Right atrium auricular region (tissue), 2 donors: ENCODE measurements at regions not wholly inside any gene's neighbourhood (a gene's known extent, or its start where the extent isn't known, plus 50 kb on each side); places are given as distances from the start of the nearest gene placed in this dataset.

Source experiments
- DNase-seq: peaks from one replicate; pipeline ENCODE4 v3.0.0-alpha.2; 2019; ENCODE audit warnings: low spot score
- H3K27ac ChIP-seq, 2 donors: fragments of 200-600 bp; sonication (generic); 1 replicate in 1 of 2; 2 replicates in 1 of 2; pipeline ENCODE4 v1.5.1; 2016 to 2019
- H3K27me3 ChIP-seq, 2 donors: fragments of 200-600 bp; sonication (generic); one replicate each; pipeline versions ENCODE4 v1.5.1 to v1.6.0; 2017 to 2019
- H3K36me3 ChIP-seq: fragments of 200-600 bp; sonication (generic); one replicate; pipeline ENCODE4 v1.5.1; 2016
- H3K4me1 ChIP-seq, 2 donors: fragments of 200-600 bp; sonication (generic); one replicate each; pipeline versions ENCODE4 v1.5.1 to v1.6.0; 2017 to 2019
- H3K4me3 ChIP-seq, 2 donors: fragments of 200-600 bp; sonication (generic); 1 replicate in 1 of 2; 2 replicates in 1 of 2; pipeline ENCODE4 v1.5.1; 2017 to 2019; ENCODE audit warnings: mild to moderate bottlenecking in 1 of 2, moderate library complexity in 1 of 2
- H3K9me3 ChIP-seq, 2 donors: fragments of 200-600 bp; sonication (generic); one replicate each; pipeline ENCODE4 v1.5.1; 2019
- TF ChIP-seq, protein P1 (sequence below), 2 donors: fragments of 200-600 bp; sonication (generic); IDR thresholded peaks; one replicate each; pipeline ENCODE4 v1.5.1; 2019; ENCODE audit warnings: antibody characterized with exemption in 2 of 2

DNA sequence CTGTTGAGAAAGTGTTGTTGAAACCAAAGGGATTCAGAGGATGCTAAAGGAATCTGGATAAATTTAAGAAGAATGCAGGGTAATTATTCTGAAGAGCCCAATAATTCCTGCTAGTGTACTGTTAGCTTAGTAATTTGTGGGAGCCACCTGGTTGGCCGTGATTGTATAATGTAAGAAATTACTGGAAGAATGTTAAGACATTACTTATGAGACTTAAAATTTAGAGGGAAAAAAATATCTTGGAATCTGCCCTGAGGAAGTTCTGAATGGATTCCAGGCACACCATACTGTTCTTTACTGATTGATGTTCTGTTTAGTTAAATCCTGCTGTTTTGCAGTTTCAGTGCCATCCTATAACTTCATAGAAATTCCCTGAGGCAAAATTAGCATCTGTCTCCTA lies 155.0 kb upstream of the RHOBTB1 start:
- no peaks in the 10 kb centered on the region for H3K9me3 ChIP-seq
- DNase-seq: no peak
- no peaks in the 10 kb centered on the region for H3K4me1 ChIP-seq
- no peak overlapping the region for H3K27ac ChIP-seq
- H3K27me3 ChIP-seq: no peaks in the 10 kb centered on the region
- H3K36me3 ChIP-seq: no peaks in the 10 kb centered on the region
- H3K4me3 ChIP-seq: no peak overlapping the region
- TF ChIP-seq, protein P1, sequence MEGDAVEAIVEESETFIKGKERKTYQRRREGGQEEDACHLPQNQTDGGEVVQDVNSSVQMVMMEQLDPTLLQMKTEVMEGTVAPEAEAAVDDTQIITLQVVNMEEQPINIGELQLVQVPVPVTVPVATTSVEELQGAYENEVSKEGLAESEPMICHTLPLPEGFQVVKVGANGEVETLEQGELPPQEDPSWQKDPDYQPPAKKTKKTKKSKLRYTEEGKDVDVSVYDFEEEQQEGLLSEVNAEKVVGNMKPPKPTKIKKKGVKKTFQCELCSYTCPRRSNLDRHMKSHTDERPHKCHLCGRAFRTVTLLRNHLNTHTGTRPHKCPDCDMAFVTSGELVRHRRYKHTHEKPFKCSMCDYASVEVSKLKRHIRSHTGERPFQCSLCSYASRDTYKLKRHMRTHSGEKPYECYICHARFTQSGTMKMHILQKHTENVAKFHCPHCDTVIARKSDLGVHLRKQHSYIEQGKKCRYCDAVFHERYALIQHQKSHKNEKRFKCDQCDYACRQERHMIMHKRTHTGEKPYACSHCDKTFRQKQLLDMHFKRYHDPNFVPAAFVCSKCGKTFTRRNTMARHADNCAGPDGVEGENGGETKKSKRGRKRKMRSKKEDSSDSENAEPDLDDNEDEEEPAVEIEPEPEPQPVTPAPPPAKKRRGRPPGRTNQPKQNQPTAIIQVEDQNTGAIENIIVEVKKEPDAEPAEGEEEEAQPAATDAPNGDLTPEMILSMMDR (IDR thresholded peaks at IDR 0.05): no peak

DNA sequence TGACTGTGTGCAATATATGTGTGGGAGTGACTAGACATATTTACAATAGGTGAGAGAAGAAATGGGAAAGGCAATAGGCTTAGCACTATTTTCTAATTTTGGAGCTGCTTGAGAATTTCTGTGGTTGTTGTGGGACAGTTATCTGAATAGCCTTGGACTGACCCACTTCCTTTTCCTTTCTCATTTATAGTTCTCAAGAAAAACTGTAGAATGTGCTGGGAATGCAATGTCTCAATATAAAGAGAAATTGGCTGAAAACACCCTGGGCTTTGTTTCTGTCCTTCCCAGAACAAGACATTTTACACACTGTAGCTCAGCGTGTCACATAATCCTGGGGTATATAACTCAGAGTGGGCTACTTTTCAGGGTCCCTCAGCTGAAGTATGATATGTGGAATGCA lies 153.0 kb upstream of the RHOBTB1 start:
- Histone ChIP-seq H3K27me3 (no peaks in the 10 kb centered on the region), H3K4me3 (no peak overlapping the region), H3K9me3 (no peaks in the 10 kb centered on the region), H3K27ac (no peak overlapping the region), H3K4me1 (no peaks in the 10 kb centered on the region), H3K36me3 (no peaks in the 10 kb centered on the region)
- no peak for DNase-seq
- TF ChIP-seq, protein P1 (IDR thresholded peaks at IDR 0.05): no peak

DNA sequence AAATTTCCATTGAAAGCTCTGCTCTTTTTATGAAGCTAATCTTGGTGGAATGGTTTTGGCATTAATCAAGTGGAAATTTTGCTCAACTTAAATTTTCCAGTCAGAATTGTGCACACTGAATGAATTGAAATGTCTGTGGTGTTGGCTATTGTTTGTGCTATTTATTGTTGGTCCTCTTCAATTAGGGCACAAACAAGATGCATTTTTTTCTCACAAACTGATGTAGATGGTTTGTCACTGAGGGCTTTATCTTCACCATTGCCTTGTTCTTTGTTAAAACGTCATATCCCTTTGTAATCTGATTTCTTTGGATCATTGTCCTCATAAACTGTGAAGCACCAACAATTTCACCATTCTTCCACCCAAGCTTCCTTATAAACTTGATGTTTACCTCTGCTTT lies 152.1 kb upstream of the RHOBTB1 start:
- Histone ChIP-seq H3K36me3 (no peaks in the 10 kb centered on the region), H3K4me1 (no peaks in the 10 kb centered on the region), H3K27ac (no peak overlapping the region), H3K4me3 (no peak overlapping the region), H3K27me3 (no peaks in the 10 kb centered on the region), H3K9me3 (no peaks in the 10 kb centered on the region)
- TF ChIP-seq, protein P1 (IDR thresholded peaks at IDR 0.05): no peak
- DNase-seq: no peak

DNA sequence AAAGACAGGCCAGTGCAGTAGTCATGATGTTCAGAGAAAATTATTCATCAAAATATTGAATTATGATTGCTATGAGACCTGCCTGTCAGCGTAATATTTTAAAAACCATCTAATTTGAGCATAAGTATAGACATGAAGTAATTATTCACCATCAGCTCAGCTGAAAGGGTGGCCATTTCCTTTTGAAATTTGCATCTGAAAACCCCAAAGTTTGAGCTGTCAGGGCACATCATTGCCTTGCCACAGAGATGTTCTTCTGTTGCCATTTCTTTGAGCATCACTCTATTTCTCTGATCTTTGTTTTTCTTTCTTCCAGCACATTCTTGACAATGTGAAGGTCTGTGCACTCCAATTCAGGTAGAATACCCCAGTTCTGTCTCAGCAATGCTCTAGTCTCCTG lies 147.5 kb upstream of the RHOBTB1 start:
- no peak for DNase-seq
- TF ChIP-seq, protein P1 (IDR thresholded peaks at IDR 0.05): no peak
- no peak overlapping the region for H3K4me3 ChIP-seq
- no peaks in the 10 kb centered on the region for H3K27me3 ChIP-seq
- H3K36me3 ChIP-seq: no peaks in the 10 kb centered on the region
- no peak overlapping the region for H3K27ac ChIP-seq
- H3K9me3 ChIP-seq: no peaks in the 10 kb centered on the region
- no peaks in the 10 kb centered on the region for H3K4me1 ChIP-seq

DNA sequence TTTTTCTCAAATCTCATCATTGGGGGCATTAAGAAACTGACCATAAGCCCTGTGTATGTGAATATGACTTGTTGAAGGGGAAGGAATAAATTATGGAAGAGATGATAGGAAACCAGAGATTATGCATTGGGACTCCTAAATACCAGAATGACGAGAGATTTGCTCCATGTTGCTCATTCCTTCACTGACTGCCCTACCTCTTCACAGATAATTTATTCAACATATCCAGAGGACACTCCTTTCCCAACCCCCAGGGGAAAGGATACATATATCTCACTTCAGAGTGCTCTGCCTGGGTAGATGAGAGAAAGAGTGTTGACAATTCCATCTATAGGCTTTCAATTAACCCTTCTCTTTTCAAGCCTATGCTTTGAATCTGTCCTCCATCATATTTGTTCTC lies 145.3 kb upstream of the RHOBTB1 start:
- TF ChIP-seq, protein P1 (IDR thresholded peaks at IDR 0.05): no peak
- Histone ChIP-seq H3K27me3 (no peaks in the 10 kb centered on the region), H3K36me3 (no peaks in the 10 kb centered on the region), H3K9me3 (no peaks in the 10 kb centered on the region), H3K4me3 (no peak overlapping the region), H3K27ac (no peak overlapping the region), H3K4me1 (no peaks in the 10 kb centered on the region)
- DNase-seq: no peak

DNA sequence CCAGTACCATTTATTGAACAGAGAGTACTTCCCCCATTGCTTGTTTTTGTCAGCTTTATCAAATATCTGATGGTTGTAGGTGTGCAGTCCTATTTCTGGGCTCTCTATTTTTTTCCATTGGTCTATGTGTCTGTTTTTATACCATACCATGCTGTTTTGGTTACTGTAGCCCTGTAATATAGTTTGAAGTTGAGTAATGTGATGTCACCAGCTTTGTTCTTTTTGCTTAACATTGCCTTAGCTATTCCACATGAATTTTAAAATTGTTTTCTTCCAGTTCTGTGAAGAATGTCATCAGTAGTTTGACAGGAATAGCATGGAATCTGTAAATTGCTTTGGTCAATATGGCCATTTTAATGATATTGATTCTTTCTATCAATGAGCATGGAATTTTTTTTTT lies 140.5 kb upstream of the RHOBTB1 start:
- Histone ChIP-seq H3K4me1 (no peaks in the 10 kb centered on the region), H3K9me3 (no peaks in the 10 kb centered on the region), H3K27me3 (no peaks in the 10 kb centered on the region), H3K36me3 (no peaks in the 10 kb centered on the region), H3K4me3 (no peak overlapping the region), H3K27ac (no peak overlapping the region)
- no peak for DNase-seq
- TF ChIP-seq, protein P1 (IDR thresholded peaks at IDR 0.05): no peak
